Epithelial cell of prostate (primary cell): ENCODE measurements at regions not wholly inside any gene's neighbourhood (a gene's known extent, or its start where the extent isn't known, plus 50 kb on each side); places are given as distances from the start of the nearest gene placed in this dataset.

Source experiments
- DNase-seq: peaks from one replicate; pipeline ENCODE4 v3.0.0-alpha.2; 2011; ENCODE audit warnings: low read depth, low spot score
- H3K27ac ChIP-seq: fragments of 450-650 bp; 2 replicates; pipeline ENCODE4 v1.5.1; 2017; ENCODE audit warnings: mild to moderate bottlenecking

DNA sequence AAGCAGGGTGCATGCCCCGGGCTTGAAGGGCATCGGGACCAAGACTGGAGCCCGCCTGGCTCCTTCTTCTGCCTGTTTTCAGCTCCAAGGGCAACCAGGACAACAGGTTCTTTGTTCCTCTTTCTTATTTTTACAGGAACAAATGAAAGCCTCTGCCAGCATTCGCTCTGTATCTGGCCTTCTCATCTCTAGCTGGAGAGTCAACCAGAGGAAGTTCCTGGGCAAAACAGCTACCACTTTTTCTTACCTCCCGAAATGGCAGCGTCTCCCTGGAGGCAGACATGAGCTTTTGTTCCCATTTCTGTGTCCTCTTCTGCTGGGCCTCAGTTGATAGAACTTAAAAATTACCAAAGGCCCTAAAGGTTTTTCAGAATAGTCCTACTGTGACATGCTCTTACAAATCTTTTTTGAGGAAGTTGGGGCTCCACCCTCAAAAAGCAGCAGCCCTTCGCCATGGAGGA lies 74.1 kb upstream of the NAA20 start:
- no peak overlapping the region for H3K27ac ChIP-seq
- DNase-seq: no peak

DNA sequence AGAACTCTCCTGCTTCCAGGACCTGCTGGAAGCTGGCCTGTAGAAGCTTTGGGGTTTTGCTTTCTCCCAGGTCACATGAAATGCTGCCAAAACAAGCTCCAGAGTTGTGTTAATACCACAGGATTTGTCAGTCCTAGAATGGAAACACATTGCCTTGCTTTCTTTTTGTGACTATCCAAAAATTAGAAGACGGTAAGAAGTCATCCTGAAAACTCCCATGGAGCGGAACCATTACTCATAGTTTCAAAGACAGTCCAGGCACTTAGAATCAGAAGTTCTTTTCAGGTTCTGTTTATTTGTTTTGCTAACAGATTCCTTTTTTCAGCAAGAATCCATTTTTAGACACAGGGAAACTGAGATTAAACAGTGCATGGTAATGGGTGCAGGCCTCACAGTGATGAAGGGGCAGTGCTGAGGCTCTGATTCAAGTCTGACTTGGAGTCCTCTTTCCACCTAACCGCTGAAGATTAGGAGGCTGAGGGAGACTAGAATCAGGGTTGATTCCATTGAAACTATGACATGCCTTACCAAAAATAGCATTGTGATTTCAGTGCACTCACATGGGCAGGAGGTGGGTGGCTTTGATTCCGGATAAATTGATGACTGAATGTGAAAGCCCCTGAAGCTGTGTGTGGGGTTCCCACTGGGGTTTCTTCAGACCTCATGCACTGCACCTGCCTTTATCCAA lies 72.2 kb upstream of the NAA20 start:
- DNase-seq: no peak
- no peak overlapping the region for H3K27ac ChIP-seq

DNA sequence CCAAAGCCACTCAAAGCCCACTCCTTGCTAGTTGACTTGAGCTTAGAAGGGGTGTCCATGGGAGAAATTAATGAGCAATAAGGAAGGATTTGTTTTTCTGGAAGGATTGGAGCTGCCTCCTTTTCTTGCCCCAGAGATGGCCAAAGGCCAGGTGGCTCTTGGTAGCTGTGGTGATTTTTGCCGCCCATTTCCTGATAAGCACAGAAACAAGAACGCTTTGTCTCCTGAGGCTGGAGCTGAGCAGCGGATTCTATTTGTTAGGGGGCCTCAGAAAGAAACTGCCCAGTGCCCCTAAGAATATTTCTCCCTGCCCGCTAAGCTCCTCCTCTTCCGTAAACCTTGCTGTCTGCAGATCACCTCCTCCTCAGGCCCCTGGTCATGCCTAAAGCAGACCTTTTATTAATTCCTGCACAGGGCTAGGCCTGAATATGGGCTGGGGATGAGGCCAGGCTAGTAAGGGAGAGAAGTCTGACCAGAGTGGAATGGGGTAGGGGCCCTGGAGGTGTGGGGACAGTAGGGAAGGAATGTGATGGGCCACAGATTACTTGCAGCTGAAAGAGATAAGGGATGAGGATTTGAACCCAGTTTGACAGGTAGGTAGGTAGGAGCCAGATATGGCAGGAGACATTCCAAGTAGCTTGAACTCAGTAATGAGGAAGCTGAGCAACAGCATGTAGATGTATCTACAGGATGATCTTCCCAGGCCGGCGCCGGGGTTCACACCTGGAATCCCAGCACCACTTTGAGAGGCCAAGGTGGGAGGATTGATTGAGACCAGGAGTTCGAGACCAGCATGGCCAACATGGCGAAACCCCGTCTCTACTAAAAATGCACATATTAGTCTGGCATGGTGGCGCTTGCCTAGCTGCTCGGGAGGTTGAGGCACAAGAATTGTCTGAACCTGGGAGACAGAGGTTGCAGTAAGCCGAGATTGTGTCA lies 71.2 kb upstream of the NAA20 start:
- H3K27ac ChIP-seq: no peak overlapping the region
- no peak for DNase-seq

DNA sequence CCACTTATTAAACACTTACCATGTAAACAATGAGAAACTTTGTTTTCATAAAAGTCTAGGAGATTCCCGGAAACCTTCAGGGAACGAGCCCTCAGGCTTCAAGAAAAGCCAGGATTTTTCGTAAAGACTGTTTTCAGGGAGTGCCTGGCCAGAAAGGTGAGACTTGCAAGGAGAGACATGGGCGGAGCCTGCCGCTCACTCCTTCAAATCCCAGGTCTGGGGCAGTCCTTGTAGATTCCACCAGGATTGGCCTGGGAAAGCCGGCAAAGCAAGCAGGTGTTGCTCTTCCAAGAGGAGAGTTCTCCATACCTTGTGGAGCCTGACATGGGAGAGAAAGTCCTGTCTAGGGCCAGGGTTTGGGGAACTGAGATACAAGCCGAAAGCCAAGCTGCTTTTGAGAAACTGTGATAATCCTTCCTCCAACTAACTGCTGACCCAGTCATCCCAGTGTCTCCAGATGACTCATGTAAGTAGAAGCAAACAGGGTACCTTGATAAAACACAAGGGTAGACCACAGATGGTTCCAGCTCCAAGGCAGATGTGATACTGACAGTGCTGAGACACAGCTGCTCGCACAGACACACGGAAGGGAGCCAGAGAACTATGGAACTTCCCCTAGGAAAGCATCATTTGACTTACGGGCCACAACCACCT lies 69.4 kb upstream of the NAA20 start:
- no peak overlapping the region for H3K27ac ChIP-seq
- no peak for DNase-seq

DNA sequence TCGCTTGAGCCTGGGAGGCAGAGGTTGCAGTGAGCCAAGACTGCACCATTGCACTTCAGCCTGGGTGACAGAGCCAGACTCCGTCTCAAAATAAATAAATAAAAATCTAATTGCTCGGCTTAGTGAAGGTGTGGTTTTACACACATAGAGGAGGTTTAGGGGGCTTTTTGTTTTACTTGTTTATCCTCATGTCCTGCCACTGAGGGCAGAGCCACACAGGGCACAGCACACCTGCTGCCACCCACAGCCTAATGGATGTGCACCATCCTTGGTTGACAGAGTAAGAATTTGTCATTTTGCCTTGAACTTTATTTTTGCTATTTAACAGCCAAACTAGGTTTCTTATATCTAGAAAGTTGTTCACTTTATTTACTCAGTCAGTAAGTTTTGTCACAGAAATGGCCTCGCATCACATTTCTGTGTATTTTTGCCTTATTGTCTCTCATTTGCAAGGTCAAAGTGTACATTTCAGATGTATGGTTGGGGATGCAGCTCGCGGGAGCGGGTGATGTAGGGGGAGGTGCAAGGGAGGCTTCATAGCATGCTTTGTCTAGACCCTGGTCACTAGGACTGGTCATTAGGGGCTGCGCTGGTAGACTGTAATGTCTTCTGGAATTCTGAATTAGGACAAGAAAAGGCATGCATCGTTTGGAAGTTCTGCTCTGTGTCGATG lies 67.8 kb upstream of the NAA20 start:
- H3K27ac ChIP-seq: no peak overlapping the region
- no peak for DNase-seq

DNA sequence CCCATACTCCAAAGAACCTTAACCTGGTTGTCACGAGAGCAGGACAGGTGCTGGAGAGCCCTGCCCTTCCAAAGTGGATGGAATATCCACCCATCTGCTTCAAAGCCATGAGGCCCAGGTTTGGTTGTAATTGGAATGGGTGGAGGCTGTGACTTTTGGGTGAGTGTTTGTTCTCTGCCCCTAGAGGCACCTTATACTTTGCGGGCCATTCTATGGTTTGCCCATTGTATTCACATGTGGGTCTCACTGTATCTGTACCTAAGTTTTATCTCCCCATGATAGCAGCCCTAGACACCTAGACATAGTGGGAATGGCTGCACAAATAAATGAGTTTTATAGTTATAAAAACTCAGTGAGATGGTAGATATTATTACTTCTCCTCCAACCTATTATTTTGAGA lies 67.1 kb upstream of the NAA20 start:
- DNase-seq: no peak
- H3K27ac ChIP-seq: no peak overlapping the region

DNA sequence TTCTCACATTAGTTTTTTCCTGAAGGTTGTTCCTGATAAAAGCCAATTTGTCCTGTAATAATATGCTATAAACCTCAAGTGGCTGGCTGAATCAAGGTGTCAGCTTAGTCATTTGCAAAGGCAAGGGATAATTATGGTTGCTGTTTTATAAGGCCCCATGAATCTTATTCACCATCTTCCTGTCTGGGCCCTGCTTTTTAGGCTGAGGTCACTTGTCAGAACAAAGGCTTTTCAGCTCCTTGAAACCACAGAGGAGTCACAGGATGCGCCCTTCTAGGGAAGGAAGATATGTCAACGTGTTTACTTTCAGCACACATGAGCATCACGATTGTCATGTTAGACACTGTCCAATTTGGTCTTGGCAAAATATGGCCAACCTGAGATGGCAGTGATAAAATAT lies 64.8 kb upstream of the NAA20 start:
- peak overlapping the region; percentile 5 for H3K27ac ChIP-seq
- DNase-seq: no peak

DNA sequence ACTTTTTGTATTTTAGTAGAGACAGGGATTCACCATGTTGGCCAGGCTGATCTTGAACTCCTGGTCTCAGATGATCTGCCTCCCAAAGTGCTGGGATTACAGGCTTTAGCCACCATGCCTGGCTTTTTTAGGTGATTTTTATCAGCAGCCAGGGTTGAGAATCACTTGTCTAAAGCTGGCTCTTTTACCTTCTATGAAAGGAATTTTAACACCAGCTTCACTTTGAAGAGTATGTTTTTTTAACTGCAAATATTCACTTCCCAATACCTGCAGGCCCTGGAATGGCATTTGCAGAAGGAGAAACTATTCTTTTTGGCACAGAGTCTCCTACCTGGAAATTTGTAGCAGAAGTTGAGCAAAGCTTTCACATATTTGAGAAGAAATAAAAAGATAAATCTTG lies 63.6 kb upstream of the NAA20 start:
- no peak for DNase-seq
- H3K27ac ChIP-seq: no peak overlapping the region

DNA sequence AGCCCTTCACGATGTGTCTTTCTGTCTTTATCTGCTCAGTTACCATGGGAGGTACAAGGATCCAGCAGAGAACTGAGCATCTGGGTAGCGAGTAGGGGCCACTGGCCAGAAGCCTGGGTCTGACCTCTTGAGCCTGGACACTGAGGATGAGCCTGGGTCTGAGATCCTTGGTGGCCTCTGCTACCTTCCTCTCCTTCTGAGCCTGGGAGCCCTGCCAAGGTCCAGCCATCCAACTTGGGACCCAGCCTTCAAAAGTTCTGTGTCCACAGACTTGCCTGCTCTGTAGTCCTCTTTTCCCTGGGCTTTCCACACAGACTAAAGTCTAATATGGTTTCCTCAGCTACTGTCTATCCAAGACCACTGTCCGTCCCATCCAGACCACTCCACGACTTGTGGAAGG lies 60.2 kb upstream of the NAA20 start:
- peak overlapping the region; percentile 48 for H3K27ac ChIP-seq
- no peak for DNase-seq

DNA sequence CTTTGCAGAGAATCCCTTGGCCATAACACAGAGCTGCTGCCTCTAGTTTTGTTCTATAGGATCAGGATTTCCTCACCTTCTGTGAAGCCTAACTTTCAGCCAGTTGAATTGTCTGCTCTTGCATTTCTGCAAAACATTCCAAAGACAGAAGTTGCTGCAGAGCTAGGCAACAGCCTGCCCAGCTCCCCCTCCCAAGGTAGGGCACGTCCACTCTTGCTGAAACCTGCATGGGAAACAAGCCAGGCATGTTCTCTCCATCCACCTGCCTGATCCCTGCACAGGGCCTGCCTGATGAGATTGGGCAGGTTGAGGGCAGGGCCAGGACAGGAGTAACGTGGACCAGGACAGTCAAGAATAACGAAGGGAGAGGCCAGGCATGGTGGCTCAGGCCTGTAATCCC lies 58.9 kb upstream of the NAA20 start:
- H3K27ac ChIP-seq: peak overlapping the region; percentile 48
- DNase-seq: peak; percentile 64

DNA sequence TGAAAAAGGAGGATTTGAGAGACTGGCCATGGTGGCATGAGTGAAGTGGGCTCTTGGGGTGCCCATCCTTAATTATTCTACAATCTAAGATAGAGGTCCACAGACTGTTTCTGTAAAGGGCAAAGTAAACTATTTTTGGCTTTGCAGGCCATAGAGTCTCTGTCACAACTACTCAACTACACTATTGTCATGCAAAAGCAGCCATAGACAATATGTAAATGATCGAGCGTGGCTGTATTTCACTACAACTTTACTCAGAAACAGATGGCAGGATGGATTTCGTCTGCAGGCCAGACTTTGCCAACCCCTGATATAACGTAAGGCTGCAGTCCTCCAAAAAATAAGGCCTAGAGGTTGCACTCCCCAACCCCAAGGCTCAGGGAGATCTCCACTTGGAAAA lies 58.2 kb upstream of the NAA20 start:
- no peak for DNase-seq
- no peak overlapping the region for H3K27ac ChIP-seq

DNA sequence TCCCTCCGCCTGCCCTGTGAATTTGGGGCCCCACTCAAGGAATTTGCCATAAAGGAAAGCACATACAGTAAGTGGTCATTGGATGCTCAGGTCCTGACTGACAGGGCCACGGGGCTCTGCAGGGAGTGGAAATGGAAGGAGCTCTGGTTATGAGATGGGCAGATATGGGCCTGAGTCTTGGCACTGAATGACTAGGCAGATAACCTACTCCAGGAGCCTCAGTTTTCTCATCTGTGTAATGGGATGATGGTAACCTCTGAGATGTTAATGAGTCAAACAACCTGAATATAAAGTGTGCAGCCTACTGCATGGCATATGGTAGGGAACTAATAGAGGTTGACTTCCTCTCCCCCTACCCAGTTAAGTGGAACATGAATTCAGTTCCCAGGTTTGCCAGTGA lies 56.4 kb upstream of the NAA20 start:
- no peak for DNase-seq
- no peak overlapping the region for H3K27ac ChIP-seq

DNA sequence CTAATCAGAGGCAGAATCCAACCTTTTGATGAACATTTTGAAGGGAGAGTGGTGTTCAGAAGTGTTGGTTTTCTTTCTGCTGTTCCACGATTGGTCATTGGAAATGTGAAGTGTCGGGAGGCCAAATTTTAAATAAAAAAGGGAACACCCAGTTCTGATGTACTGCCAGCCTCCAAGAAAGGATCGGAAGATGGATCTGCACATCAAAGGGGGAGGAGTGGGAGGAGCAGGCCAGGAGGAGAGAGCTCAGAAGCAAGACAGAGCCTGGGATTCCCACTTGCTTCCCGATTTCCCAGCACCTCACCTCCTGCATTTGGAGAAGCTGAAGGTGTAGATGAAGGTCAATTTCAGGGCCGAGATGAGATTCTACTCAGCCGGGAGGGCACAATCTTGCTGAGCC lies 55.9 kb upstream of the NAA20 start:
- no peak overlapping the region for H3K27ac ChIP-seq
- DNase-seq: no peak

DNA sequence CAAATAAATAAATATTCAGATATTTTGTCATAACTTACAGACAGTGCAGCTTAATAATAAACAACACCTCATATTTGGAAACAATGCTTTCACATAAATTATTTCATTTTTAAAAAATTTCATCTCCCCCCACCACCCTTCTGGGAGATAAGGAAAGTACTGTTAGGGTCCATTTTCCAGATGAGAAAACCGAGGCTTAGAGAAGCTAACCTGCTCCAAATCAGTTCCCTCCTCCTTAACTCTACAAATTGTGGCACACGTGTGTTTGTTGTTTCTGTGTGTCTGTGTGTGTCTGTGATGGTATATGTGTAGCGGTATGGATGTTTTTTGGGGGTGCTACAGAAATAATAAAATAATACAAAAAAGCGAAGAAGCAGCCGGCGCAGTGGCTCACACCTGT lies 54.2 kb upstream of the NAA20 start:
- H3K27ac ChIP-seq: no peak overlapping the region
- DNase-seq: no peak

DNA sequence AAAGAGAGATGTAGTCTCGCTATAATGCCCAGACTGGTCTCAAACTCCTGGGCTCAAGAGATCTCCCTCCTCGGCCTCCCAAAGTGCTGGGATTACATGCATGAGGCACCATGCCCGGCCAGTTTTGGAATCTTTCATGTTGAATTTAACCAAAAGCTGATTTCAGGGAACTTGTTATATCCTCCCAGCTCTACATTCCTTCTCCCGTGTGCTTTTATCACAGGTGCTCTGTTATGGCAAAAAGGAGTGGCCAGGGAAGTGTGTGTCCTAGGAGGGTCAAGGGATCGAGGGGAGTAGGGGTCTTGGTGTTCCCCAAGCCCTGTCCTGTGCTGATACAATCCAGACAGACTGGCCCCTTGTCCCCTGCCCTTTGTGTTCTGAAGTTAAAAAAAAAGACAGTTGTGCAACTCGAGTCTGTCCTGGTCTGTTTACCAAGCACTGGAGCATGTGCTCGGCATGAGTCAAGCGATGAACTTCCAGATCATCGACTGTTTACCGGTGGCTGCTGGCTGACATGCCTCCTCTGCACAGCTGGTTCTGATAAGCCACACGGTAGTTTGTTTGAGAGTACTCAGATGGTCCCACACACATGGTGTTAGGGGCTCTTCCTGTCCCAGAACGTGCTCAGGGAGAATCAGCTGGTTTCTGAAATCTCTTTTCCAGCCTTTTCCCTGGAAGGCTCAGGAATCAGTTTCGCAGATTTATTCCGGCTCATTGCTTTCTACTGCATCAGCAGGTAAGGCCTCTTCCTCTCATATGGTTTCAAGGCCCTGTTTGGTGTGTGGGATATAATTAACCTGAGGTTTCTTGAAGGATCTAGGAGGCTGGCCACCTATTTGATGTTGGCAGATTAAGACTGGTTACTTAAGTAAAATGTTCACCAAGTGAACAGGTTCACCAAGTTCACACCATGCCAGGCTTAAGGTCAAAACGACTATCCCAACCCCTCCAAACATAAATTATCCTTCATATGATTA lies 52.6 kb upstream of the NAA20 start:
- H3K27ac ChIP-seq: peak overlapping the region; percentile 40

DNA sequence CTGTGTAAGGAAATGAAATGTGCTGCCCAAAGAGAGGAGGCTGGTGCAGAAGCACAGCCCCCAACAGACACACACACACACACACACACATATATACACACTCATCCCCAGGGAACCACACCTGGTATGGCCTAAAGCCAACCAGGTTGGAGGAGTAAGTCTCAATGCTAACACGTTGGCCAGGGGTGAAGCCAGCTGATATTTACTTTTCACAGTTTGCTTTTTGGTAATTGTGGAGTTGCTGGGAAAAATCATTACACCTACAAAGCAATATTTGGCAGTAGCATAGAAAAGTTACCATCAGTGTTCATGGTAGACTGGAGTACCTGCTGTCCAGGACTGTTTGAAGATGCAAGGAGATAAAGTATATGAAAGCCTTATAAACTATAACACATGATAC lies 50.3 kb upstream of the NAA20 start:
- no peak overlapping the region for H3K27ac ChIP-seq
- DNase-seq: no peak

More for the DNA sequence above, 52.6 kb upstream of the NAA20 start:
- peak; percentile 57 for DNase-seq
